Endodermal cell (in vitro differentiated cells): ENCODE measurements at regions not wholly inside any gene's neighbourhood (a gene's known extent, or its start where the extent isn't known, plus 50 kb on each side); places are given as distances from the start of the nearest gene placed in this dataset.
"Not testable (repeated sequence)": the region's sequence is repeated elsewhere in the genome, so short reads cannot be mapped to it uniquely, and the experiment has no call there.

ENCODE experiments used
- DNase-seq: peaks from one replicate; pipeline ENCODE4 v3.0.0-alpha.2; 2017
- H3K27ac ChIP-seq: 2 replicates; pipeline ENCODE4 v1.5.1; 2013; ENCODE audit warnings: mild to moderate bottlenecking, low read depth, low read length, moderate library complexity
- H3K27me3 ChIP-seq: 2 replicates; pipeline ENCODE4 v1.6.1; 2013; ENCODE audit warnings: mild to moderate bottlenecking, low read length, moderate library complexity; ENCODE audit not compliant: insufficient read depth, control insufficient read depth, poor library complexity, severe bottlenecking
- H3K36me3 ChIP-seq: 2 replicates; pipeline ENCODE4 v1.7.0; 2013; ENCODE audit warnings: mild to moderate bottlenecking, low read length, moderate library complexity; ENCODE audit not compliant: control insufficient read depth, insufficient read depth
- H3K4me1 ChIP-seq: one replicate; pipeline ENCODE4 v1.7.0; 2013; ENCODE audit warnings: low read length; ENCODE audit not compliant: control insufficient read depth, insufficient read depth
- H3K4me3 ChIP-seq: 2 replicates; pipeline ENCODE4 v1.5.1; 2013; ENCODE audit warnings: mild to moderate bottlenecking, low read length, moderate library complexity
- H3K9ac ChIP-seq: 2 replicates; pipeline ENCODE4 v1.6.1; 2013; ENCODE audit warnings: mild to moderate bottlenecking, low read length, moderate library complexity; ENCODE audit not compliant: poor library complexity, severe bottlenecking; ENCODE audit errors: extremely low read depth
- H3K9me3 ChIP-seq: 2 replicates; pipeline ENCODE4 v1.6.1; 2013; ENCODE audit warnings: mild to moderate bottlenecking, low read length, moderate library complexity; ENCODE audit not compliant: control insufficient read depth
- H3K27ac Mint-ChIP-seq: 2 replicates; pipeline ENCODE4 v1.8.0; 2020; ENCODE audit warnings: mixed read lengths
- H3K27me3 Mint-ChIP-seq: 2 replicates; pipeline ENCODE4 v1.8.0; 2021; ENCODE audit warnings: mild to moderate bottlenecking, mixed read lengths; ENCODE audit not compliant: insufficient read depth
- H3K36me3 Mint-ChIP-seq: 2 replicates; pipeline ENCODE4 v1.8.0; 2020; ENCODE audit warnings: low read depth, mixed read lengths
- H3K4me1 Mint-ChIP-seq: 2 replicates; pipeline ENCODE4 v1.8.0; 2020; ENCODE audit warnings: mixed read lengths
- H3K4me3 Mint-ChIP-seq: 2 replicates; pipeline ENCODE4 v1.8.0; 2020; ENCODE audit warnings: mild to moderate bottlenecking, moderate library complexity, mixed read lengths
- H3K9me3 Mint-ChIP-seq: 2 replicates; pipeline ENCODE4 v1.8.0; 2020; ENCODE audit warnings: mild to moderate bottlenecking, mixed read lengths
- WGBS, 2 experiments: methylation state at CpG; one replicate each; pipeline versions ENCODE4 v1.1.5 to v1.1.7; 2013; ENCODE audit warnings: missing lambda C conversion rate in 2 of 2, mixed read lengths in 1 of 2; ENCODE audit not compliant: insufficient coverage in 1 of 2, insufficient read length in 1 of 2; 5-methylcytosine and 5-hydroxymethylcytosine counted together

GRCh38 chr15:20305912-20306311, 235.7 kb downstream of the GOLGA6L6 start:
- not testable (repeated sequence) for H3K27me3 Mint-ChIP-seq, H3K36me3 ChIP-seq, H3K4me3 ChIP-seq, H3K27me3 ChIP-seq, H3K27ac ChIP-seq, H3K4me1 Mint-ChIP-seq, H3K4me3 Mint-ChIP-seq, H3K27ac Mint-ChIP-seq, DNase-seq, H3K4me1 ChIP-seq, H3K9ac ChIP-seq
- peaks cover 41% of the 10 kb centered on the region for H3K9me3 ChIP-seq
- peaks cover 12% of the 10 kb centered on the region for H3K36me3 Mint-ChIP-seq
- H3K9me3 Mint-ChIP-seq: peaks cover 64% of the 10 kb centered on the region
- WGBS, 2 experiments: 73 to 75% methylated on average over 3 to 7 of the region's 7 CpGs

- not testable (repeated sequence) for H3K36me3 ChIP-seq, H3K4me1 Mint-ChIP-seq, H3K27ac ChIP-seq, H3K27me3 ChIP-seq, H3K27ac Mint-ChIP-seq, DNase-seq, H3K4me1 ChIP-seq, H3K9ac ChIP-seq, H3K27me3 Mint-ChIP-seq, H3K4me3 Mint-ChIP-seq, H3K4me3 ChIP-seq
- H3K9me3 ChIP-seq: peaks cover 32% of the 10 kb centered on the region
- WGBS, 2 experiments: 64 to 71% methylated on average over 5 of the region's 6 CpGs
- Mint-ChIP-seq H3K9me3 (peaks cover 72% of the 10 kb centered on the region), H3K36me3 (peaks cover 14% of the 10 kb centered on the region)
Observed at GRCh38 chr15:20305015-20305465, 236.6 kb downstream of the GOLGA6L6 start.

GRCh38 chr15:20304282-20305014, 237.2 kb downstream of the GOLGA6L6 start:
- not testable (repeated sequence) for H3K27me3 Mint-ChIP-seq, H3K9ac ChIP-seq, H3K4me3 ChIP-seq, H3K4me1 Mint-ChIP-seq, H3K27ac Mint-ChIP-seq, H3K4me1 ChIP-seq, DNase-seq, H3K4me3 Mint-ChIP-seq, H3K36me3 ChIP-seq, H3K27me3 ChIP-seq, H3K27ac ChIP-seq
- H3K36me3 Mint-ChIP-seq: peaks cover 14% of the 10 kb centered on the region
- H3K9me3 Mint-ChIP-seq: peaks cover 78% of the 10 kb centered on the region
- peaks cover 30% of the 10 kb centered on the region for H3K9me3 ChIP-seq
- 69 to 75% methylated on average over 7 to 10 of the region's 10 CpGs for WGBS, 2 experiments

DNA sequence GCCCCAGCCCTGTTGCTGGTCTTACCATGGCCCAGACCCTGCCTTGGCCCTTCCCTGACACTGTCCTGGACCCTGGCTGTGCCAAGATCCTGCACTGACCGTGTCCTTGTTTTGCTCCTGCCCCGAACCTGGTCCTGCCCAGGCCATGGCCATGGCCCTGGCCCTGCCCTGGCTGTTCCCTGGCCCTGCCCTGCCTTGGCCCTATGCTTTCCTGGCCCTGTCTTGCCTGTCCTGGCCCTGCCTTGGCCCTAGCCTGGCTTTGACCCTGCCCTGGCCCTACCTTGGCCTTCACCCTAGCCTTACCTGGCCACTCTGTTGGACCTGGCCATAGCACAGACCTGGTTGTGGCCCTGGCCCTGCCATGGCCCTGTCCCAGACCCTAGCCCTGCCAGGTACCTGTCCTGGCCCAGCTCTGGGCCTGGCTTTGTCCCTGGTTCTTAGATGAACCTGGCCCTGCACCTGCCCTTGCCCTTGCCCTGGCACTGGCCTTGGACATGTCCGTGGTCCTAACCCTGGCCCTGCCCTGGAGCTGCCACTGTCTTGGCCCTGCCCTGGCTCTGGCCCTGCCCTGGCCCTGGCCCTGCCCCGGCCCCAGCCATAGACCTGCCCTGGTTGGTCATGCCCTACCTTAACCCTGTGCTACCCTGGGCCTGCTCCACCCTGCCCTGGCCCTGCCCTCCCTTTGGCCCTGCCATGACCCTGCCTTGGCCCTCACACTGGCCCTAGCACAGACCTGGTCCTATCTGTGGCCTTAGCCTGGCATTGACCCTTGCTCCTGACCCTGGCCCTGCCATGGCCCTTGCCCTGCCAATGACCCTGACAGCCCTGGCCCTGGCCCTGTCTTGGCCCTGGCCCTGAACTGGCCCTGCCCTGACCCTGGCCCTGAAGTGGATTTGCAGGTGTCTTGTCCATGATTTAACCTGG, 238.1 kb downstream of the GOLGA6L6 start:
- not testable (repeated sequence) for H3K27ac ChIP-seq, H3K4me1 ChIP-seq, H3K4me3 ChIP-seq, DNase-seq, H3K27ac Mint-ChIP-seq, H3K27me3 ChIP-seq, H3K4me1 Mint-ChIP-seq, H3K36me3 ChIP-seq, H3K4me3 Mint-ChIP-seq, H3K9ac ChIP-seq, H3K27me3 Mint-ChIP-seq
- Mint-ChIP-seq H3K9me3 (peaks cover 88% of the 10 kb centered on the region), H3K36me3 (peaks cover 14% of the 10 kb centered on the region)
- WGBS, 2 experiments: 57 to 59% methylated on average over 2 to 4 of the region's 4 CpGs
- H3K9me3 ChIP-seq: peaks cover 30% of the 10 kb centered on the region

DNA sequence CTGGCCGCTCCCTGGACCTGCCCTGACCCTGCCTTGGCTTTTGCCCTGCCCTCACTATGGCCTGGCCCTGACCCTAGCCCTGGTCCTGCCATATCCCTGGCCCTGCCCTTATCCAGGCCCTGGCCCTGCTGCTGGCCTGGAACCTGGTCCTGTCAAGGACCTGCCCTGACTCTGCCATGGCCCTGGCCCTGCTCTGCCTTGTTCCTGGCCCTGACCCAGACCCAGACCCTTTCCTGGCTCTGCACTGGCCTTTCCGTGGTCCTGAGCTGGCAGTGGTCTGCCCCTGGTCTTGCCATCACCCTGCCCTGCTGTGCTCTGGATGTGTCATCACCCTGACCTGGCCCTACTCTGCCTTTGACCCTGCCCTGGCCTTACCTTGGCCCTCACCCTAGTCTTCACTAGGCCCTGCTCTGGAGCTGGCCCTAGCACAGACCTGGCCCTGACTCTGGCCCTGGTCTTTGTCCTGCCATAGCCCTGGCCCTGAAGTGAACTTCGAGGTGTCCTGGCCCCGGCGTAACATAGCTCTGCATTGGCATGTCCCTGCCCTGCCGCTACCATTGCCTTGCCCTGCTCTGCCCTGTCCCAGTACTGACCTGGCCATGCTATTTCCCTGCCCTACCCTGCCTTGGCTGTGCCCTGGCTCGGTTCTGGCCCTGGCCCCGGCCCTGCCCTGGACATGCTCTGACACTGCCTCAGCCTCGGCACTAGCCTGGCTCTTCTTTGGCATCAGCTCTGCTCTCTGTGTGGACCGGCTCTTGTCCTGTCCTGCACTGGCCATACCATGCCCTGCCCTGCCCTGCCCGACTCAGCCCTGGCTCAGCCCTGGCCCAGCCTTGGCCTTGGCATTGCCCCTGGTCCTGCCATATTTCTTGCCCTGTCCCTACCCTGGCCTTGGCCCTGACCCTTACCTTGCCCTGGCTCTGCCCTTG, 239.2 kb downstream of the GOLGA6L6 start:
- not testable (repeated sequence) for H3K27me3 ChIP-seq, H3K4me1 ChIP-seq, H3K36me3 ChIP-seq, H3K27me3 Mint-ChIP-seq, DNase-seq, H3K4me1 Mint-ChIP-seq, H3K27ac Mint-ChIP-seq, H3K27ac ChIP-seq, H3K4me3 ChIP-seq, H3K4me3 Mint-ChIP-seq, H3K9ac ChIP-seq
- H3K36me3 Mint-ChIP-seq: peaks cover 14% of the 10 kb centered on the region
- peaks cover 32% of the 10 kb centered on the region for H3K9me3 ChIP-seq
- 74 to 79% methylated on average over 10 to 11 of the region's 11 CpGs for WGBS, 2 experiments
- peaks cover 97% of the 10 kb centered on the region for H3K9me3 Mint-ChIP-seq

GRCh38 chr15:20301471-20302081, 240.0 kb downstream of the GOLGA6L6 start:
- not testable (repeated sequence) for H3K4me1 ChIP-seq, H3K9ac ChIP-seq, H3K4me3 ChIP-seq, H3K36me3 ChIP-seq, H3K27ac ChIP-seq, H3K27me3 ChIP-seq, H3K4me1 Mint-ChIP-seq, H3K4me3 Mint-ChIP-seq, H3K27ac Mint-ChIP-seq, DNase-seq, H3K27me3 Mint-ChIP-seq
- Mint-ChIP-seq H3K9me3 (peaks cover 95% of the 10 kb centered on the region), H3K36me3 (peaks cover 19% of the 10 kb centered on the region)
- H3K9me3 ChIP-seq: peaks cover 33% of the 10 kb centered on the region
- 87 to 88% methylated on average over 12 of the region's 12 CpGs for WGBS, 2 experiments
